ENCODE measurements at regions not wholly inside any gene's neighbourhood (a gene's known extent, or its start where the extent isn't known, plus 50 kb on each side); places are given as distances from the start of the nearest gene placed in this dataset.

GRCh38 chr6:139951172-139951571 is 576.7 kb upstream of the CITED2 start:
- TF ChIP-seq, protein P1, sequence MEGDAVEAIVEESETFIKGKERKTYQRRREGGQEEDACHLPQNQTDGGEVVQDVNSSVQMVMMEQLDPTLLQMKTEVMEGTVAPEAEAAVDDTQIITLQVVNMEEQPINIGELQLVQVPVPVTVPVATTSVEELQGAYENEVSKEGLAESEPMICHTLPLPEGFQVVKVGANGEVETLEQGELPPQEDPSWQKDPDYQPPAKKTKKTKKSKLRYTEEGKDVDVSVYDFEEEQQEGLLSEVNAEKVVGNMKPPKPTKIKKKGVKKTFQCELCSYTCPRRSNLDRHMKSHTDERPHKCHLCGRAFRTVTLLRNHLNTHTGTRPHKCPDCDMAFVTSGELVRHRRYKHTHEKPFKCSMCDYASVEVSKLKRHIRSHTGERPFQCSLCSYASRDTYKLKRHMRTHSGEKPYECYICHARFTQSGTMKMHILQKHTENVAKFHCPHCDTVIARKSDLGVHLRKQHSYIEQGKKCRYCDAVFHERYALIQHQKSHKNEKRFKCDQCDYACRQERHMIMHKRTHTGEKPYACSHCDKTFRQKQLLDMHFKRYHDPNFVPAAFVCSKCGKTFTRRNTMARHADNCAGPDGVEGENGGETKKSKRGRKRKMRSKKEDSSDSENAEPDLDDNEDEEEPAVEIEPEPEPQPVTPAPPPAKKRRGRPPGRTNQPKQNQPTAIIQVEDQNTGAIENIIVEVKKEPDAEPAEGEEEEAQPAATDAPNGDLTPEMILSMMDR (IDR thresholded peaks at IDR 0.05; ENCODE audit: insufficient read depth, low read depth, low read length) = no peak
- no peak for TF ChIP-seq EZH2 (IDR thresholded peaks at IDR 0.05; ENCODE audit: insufficient read depth, low read length)
